B cell (primary cell): ENCODE measurements at regions not wholly inside any gene's neighbourhood (a gene's known extent, or its start where the extent isn't known, plus 50 kb on each side); places are given as distances from the start of the nearest gene placed in this dataset.

ENCODE experiments used
- EZH2 ChIP-seq: IDR thresholded peaks from 2 replicates; pipeline ENCODE4 v1.6.1; 2012; ENCODE audit warnings: borderline replicate concordance, low read depth, mild to moderate bottlenecking, moderate library complexity, low read length; ENCODE audit not compliant: insufficient read depth, poor library complexity, severe bottlenecking
- TF ChIP-seq, protein P1 (sequence below): fragments of 200-600 bp; IDR thresholded peaks from one replicate; pipeline ENCODE4 v1.8.0; 2022; ENCODE audit warnings: antibody characterized with exemption, mild to moderate bottlenecking

DNA sequence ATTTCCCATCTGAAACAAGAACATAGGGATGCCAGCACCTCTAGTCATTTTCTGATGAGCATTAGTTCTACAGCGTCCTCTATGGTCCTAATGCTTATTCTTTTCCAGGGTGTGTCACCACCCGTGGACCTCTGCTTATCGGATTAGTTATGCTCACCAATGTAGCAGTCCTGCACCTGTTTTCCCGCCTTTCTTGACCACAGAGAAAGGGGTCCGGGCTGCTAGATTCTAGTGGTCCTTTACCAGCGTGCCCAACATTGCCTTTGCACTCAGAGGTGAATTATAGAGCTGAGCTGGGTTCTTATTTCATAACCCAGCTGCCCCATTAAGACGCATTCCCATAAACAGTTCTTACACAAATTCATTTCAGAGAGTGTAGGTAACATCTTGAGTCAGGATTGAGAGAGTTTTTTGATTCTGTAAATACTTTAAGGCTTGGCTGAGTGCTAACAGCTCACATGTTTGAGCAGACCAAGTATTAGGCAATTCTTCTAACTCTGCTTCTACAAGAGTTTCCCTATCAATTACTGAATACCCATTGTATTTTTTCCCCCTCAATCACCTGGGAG lies 2205.1 kb upstream of the C9orf72 start:
- TF ChIP-seq, protein P1, sequence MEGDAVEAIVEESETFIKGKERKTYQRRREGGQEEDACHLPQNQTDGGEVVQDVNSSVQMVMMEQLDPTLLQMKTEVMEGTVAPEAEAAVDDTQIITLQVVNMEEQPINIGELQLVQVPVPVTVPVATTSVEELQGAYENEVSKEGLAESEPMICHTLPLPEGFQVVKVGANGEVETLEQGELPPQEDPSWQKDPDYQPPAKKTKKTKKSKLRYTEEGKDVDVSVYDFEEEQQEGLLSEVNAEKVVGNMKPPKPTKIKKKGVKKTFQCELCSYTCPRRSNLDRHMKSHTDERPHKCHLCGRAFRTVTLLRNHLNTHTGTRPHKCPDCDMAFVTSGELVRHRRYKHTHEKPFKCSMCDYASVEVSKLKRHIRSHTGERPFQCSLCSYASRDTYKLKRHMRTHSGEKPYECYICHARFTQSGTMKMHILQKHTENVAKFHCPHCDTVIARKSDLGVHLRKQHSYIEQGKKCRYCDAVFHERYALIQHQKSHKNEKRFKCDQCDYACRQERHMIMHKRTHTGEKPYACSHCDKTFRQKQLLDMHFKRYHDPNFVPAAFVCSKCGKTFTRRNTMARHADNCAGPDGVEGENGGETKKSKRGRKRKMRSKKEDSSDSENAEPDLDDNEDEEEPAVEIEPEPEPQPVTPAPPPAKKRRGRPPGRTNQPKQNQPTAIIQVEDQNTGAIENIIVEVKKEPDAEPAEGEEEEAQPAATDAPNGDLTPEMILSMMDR, result no peak
- TF ChIP-seq EZH2, result no peak
